SK-N-SH treated with all-trans-retinoic acid at 6 μM for 48 hours (cell line): ENCODE measurements at regions not wholly inside any gene's neighbourhood (a gene's known extent, or its start where the extent isn't known, plus 50 kb on each side); places are given as distances from the start of the nearest gene placed in this dataset.

Experiments
- ATAC-seq: fragments of 200-7000 bp; cut with Tn5 transposase; 3 replicates; pipeline ENCODE4 v1.9.1; 2020; ENCODE audit warnings: mild to moderate bottlenecking, moderate library complexity
- ARNTL ChIP-seq: fragments of 450-650 bp; formaldehyde crosslinking; IDR thresholded peaks from 2 replicates; pipeline ENCODE4 v1.5.0; 2020; ENCODE audit warnings: low read depth, mild to moderate bottlenecking, moderate library complexity, borderline replicate concordance
- BACH2 ChIP-seq: fragments of 250-450 bp; sonication (Bioruptor Pico); IDR thresholded peaks from 2 replicates; pipeline ENCODE4 v1.9.0; 2021; ENCODE audit warnings: mild to moderate bottlenecking, borderline replicate concordance
- CREB5 ChIP-seq: fragments of 250-450 bp; sonication (Bioruptor Pico); IDR thresholded peaks from 2 replicates; pipeline ENCODE4 v1.5.1; 2020; ENCODE audit warnings: low read depth, mild to moderate bottlenecking, moderate library complexity
- ESRRG ChIP-seq: fragments of 250-450 bp; sonication (Bioruptor Pico); IDR thresholded peaks from 2 replicates; pipeline ENCODE4 v1.6.1; 2021; ENCODE audit warnings: mild to moderate bottlenecking
- ISL1 ChIP-seq: fragments of 250-450 bp; sonication (Bioruptor Pico); IDR thresholded peaks from 2 replicates; pipeline ENCODE4 v2.1.2; 2022; ENCODE audit warnings: mild to moderate bottlenecking, moderate library complexity
- PATZ1 ChIP-seq: fragments of 250-450 bp; sonication (Bioruptor Pico); IDR thresholded peaks from 2 replicates; pipeline ENCODE4 v1.8.0; 2020; ENCODE audit warnings: mild to moderate bottlenecking, moderate library complexity, borderline replicate concordance
- POU6F1 ChIP-seq: fragments of 250-450 bp; sonication (Bioruptor Pico); IDR thresholded peaks from 2 replicates; pipeline ENCODE4 v1.8.0; 2021; ENCODE audit warnings: low read depth, mild to moderate bottlenecking, moderate library complexity, borderline replicate concordance
- RARB ChIP-seq: fragments of 250-450 bp; sonication (Bioruptor Pico); IDR thresholded peaks from 2 replicates; pipeline ENCODE4 v1.8.0; 2021; ENCODE audit warnings: mild to moderate bottlenecking, moderate library complexity
- SNAI2 ChIP-seq: fragments of 250-450 bp; sonication (Bioruptor Pico); IDR thresholded peaks from 2 replicates; pipeline ENCODE4 v1.5.0; 2020; ENCODE audit warnings: mild to moderate bottlenecking, moderate library complexity
- TCF4 ChIP-seq: fragments of 250-450 bp; sonication (Bioruptor Pico); IDR thresholded peaks from 2 replicates; pipeline ENCODE4 v1.8.0; 2021; ENCODE audit warnings: mild to moderate bottlenecking, moderate library complexity, borderline replicate concordance
- TOX ChIP-seq: fragments of 250-450 bp; sonication (Bioruptor Pico); IDR thresholded peaks from 2 replicates; pipeline ENCODE4 v1.8.0; 2021; ENCODE audit warnings: mild to moderate bottlenecking, moderate library complexity, borderline replicate concordance
- TSHZ2 ChIP-seq: fragments of 250-450 bp; sonication (Bioruptor Pico); IDR thresholded peaks from 2 replicates; pipeline ENCODE4 v1.5.0; 2020; ENCODE audit warnings: mild to moderate bottlenecking, moderate library complexity
- ZC3H10 ChIP-seq: fragments of 250-450 bp; sonication (Bioruptor Pico); IDR thresholded peaks from 2 replicates; pipeline ENCODE4 v1.5.1; 2021; ENCODE audit warnings: mild to moderate bottlenecking, moderate library complexity
- ZFP3 ChIP-seq: fragments of 250-450 bp; sonication (Bioruptor Pico); IDR thresholded peaks from 2 replicates; pipeline ENCODE4 v1.5.0; 2020; ENCODE audit warnings: mild to moderate bottlenecking, moderate library complexity
- ZFP30 ChIP-seq: fragments of 450-650 bp; formaldehyde crosslinking; IDR thresholded peaks from 2 replicates; pipeline ENCODE4 v1.5.0; 2022; ENCODE audit warnings: mild to moderate bottlenecking, moderate library complexity
- ZNF565 ChIP-seq: fragments of 450-650 bp; formaldehyde crosslinking; conservative IDR thresholded peaks from 2 replicates; pipeline ENCODE4 v1.5.0; 2020; ENCODE audit warnings: low read depth, mild to moderate bottlenecking, moderate library complexity
- ZNF8 ChIP-seq: fragments of 450-650 bp; formaldehyde crosslinking; IDR thresholded peaks from 2 replicates; pipeline ENCODE4 v1.5.0; 2020; ENCODE audit warnings: mild to moderate bottlenecking, moderate library complexity

GRCh38 chr16:86814256-86814655 is 235.9 kb downstream of the FOXL1 start:
- ATAC-seq = no peak

GRCh38 chr16:86816930-86817625 is 238.7 kb downstream of the FOXL1 start:
- ATAC-seq = no peak
- no peak for TF ChIP-seq TSHZ2 (CRISPR knock-in tag)
- TF ChIP-seq ISL1 = no peak
- TF ChIP-seq POU6F1 = no peak
- TF ChIP-seq ZFP30 (CRISPR knock-in tag) = no peak
- no peak for TF ChIP-seq ZFP3 (CRISPR knock-in tag)
- no peak for TF ChIP-seq TOX (CRISPR knock-in tag)
- no peak for TF ChIP-seq ARNTL
- TF ChIP-seq RARB = no peak
- no peak for TF ChIP-seq PATZ1 (CRISPR knock-in tag)
- no peak for TF ChIP-seq TCF4 (CRISPR knock-in tag)
- TF ChIP-seq ZNF8 (CRISPR knock-in tag) = no peak

More at GRCh38 chr16:86814256-86814655, 235.9 kb downstream of the FOXL1 start:
- TF ChIP-seq CREB5 (CRISPR knock-in tag) (no peak), ZNF565 (no peak), ARNTL (no peak), ZNF8 (CRISPR knock-in tag) (no peak), PATZ1 (CRISPR knock-in tag) (no peak), BACH2 (CRISPR knock-in tag) (no peak)

GRCh38 chr16:86818671-86819532 is 240.6 kb downstream of the FOXL1 start:
- no peak for ATAC-seq
- TF ChIP-seq BACH2 (CRISPR knock-in tag) = no peak
- no peak for TF ChIP-seq ZC3H10
- TF ChIP-seq TOX (CRISPR knock-in tag) = no peak
- TF ChIP-seq ESRRG (CRISPR knock-in tag) = no peak
- no peak for TF ChIP-seq TSHZ2 (CRISPR knock-in tag)
- TF ChIP-seq SNAI2 = no peak
- no peak for TF ChIP-seq ZNF565
- no peak for TF ChIP-seq ZFP30 (CRISPR knock-in tag)
- TF ChIP-seq TCF4 (CRISPR knock-in tag) = no peak
